Thoracic aorta (tissue), 2 donors: ENCODE measurements at regions not wholly inside any gene's neighbourhood (a gene's known extent, or its start where the extent isn't known, plus 50 kb on each side); places are given as distances from the start of the nearest gene placed in this dataset.

ENCODE experiments used
- ATAC-seq: fragments of 150-250 bp; one replicate; pipeline ENCODE4 v1.8.0; 2017; ENCODE audit warnings: low read depth; ENCODE audit not compliant: insufficient number of reproducible peaks, low FRiP score
- DNase-seq: peaks from one replicate; pipeline ENCODE4 v3.0.0-alpha.2; 2020; ENCODE audit warnings: low spot score
- H3K27ac ChIP-seq, 2 donors: fragments of 200-600 bp; sonication (generic); 1 replicate in 1 of 2; 2 replicates in 1 of 2; pipeline ENCODE4 v1.5.1; 2016; ENCODE audit warnings: mild to moderate bottlenecking in 2 of 2, moderate library complexity in 2 of 2
- H3K27me3 ChIP-seq: fragments of 200-600 bp; sonication (generic); replicated peaks from 2 replicates; pipeline ENCODE4 v1.6.0; 2016; ENCODE audit warnings: mild to moderate bottlenecking; ENCODE audit not compliant: insufficient read depth
- H3K36me3 ChIP-seq: fragments of 200-600 bp; sonication (generic); one replicate; pipeline ENCODE4 v1.5.1; 2016
- H3K4me1 ChIP-seq, 2 donors: fragments of 200-600 bp; sonication (generic); 1 replicate in 1 of 2; 2 replicates in 1 of 2; pipeline versions ENCODE4 v1.5.1 to v1.6.0; 2016; ENCODE audit warnings: low read depth in 2 of 2, mild to moderate bottlenecking in 1 of 2; ENCODE audit not compliant: control insufficient read depth in 1 of 2
- H3K4me3 ChIP-seq: fragments of 200-600 bp; sonication (generic); 2 replicates; pipeline ENCODE4 v1.5.1; 2016; ENCODE audit warnings: mild to moderate bottlenecking
- H3K9me3 ChIP-seq: fragments of 200-600 bp; sonication (generic); 2 replicates; pipeline ENCODE4 v1.5.1; 2016
- CTCF ChIP-seq: fragments of 200-600 bp; sonication (generic); IDR thresholded peaks from one replicate; pipeline ENCODE4 v1.5.1; 2019; ENCODE audit warnings: antibody characterized with exemption

- Histone ChIP-seq H3K4me3 (no peak overlapping the region), H3K9me3 (no peaks in the 10 kb centered on the region), H3K27ac (no peak overlapping the region), H3K27me3 (no peaks in the 10 kb centered on the region), H3K36me3 (no peaks in the 10 kb centered on the region), H3K4me1 (no peaks in the 10 kb centered on the region)
- ATAC-seq (no peak), DNase-seq (no peak)
- no peak for TF ChIP-seq CTCF
These were observed 118.5 kb upstream of the LMO4 start for GRCh38 chr1:87210151-87210550.

GRCh38 chr1:87212431-87213134 lies 116.1 kb upstream of the LMO4 start:
- TF ChIP-seq CTCF: no peak
- H3K9me3 ChIP-seq: peaks cover 6% of the 10 kb centered on the region
- DNase-seq: no peak
- no peaks in the 10 kb centered on the region for H3K27me3 ChIP-seq
- no peaks in the 10 kb centered on the region for H3K4me1 ChIP-seq
- no peak overlapping the region for H3K4me3 ChIP-seq
- no peaks in the 10 kb centered on the region for H3K36me3 ChIP-seq
- no peak overlapping the region for H3K27ac ChIP-seq
- ATAC-seq: no peak

GRCh38 chr1:87213135-87213515 lies 115.6 kb upstream of the LMO4 start:
- Histone ChIP-seq H3K4me3 (no peak overlapping the region), H3K9me3 (peaks cover 6% of the 10 kb centered on the region)

GRCh38 chr1:87215592-87215991 lies 113.1 kb upstream of the LMO4 start:
- ATAC-seq: no peak

More at GRCh38 chr1:87213135-87213515, 115.6 kb upstream of the LMO4 start:
- no peaks in the 10 kb centered on the region for H3K4me1 ChIP-seq
- H3K27ac ChIP-seq: no peak overlapping the region
- DNase-seq (no peak), ATAC-seq (no peak)
- no peak for TF ChIP-seq CTCF
- no peaks in the 10 kb centered on the region for H3K27me3 ChIP-seq
- H3K36me3 ChIP-seq: no peaks in the 10 kb centered on the region

GRCh38 chr1:87218618-87219017 lies 110.1 kb upstream of the LMO4 start:
- H3K36me3 ChIP-seq: no peaks in the 10 kb centered on the region
- H3K4me1 ChIP-seq: no peaks in the 10 kb centered on the region
- no peak for DNase-seq
- no peak for ATAC-seq
- H3K9me3 ChIP-seq: peaks cover 6% of the 10 kb centered on the region
- no peak overlapping the region for H3K4me3 ChIP-seq
- H3K27me3 ChIP-seq: no peaks in the 10 kb centered on the region
- TF ChIP-seq CTCF: no peak
- H3K27ac ChIP-seq: no peak overlapping the region

More at GRCh38 chr1:87215592-87215991, 113.1 kb upstream of the LMO4 start:
- Histone ChIP-seq H3K4me1 (no peaks in the 10 kb centered on the region), H3K27me3 (no peaks in the 10 kb centered on the region), H3K4me3 (no peak overlapping the region), H3K9me3 (peaks cover 6% of the 10 kb centered on the region), H3K36me3 (no peaks in the 10 kb centered on the region), H3K27ac (no peak overlapping the region)
- no peak for DNase-seq
- no peak for TF ChIP-seq CTCF
